Liver (tissue), 3 donors: ENCODE measurements at regions not wholly inside any gene's neighbourhood (a gene's known extent, or its start where the extent isn't known, plus 50 kb on each side); places are given as distances from the start of the nearest gene placed in this dataset.

Source experiments
- CTCF ChIP-seq: fragments of 150-350 bp; IDR thresholded peaks from 2 replicates; pipeline ENCODE4 v1.5.1; 2017; ENCODE audit warnings: improper control_type of control experiment, low read depth, low read length; ENCODE audit not compliant: missing input control
- GABPA ChIP-seq, 2 donors: IDR thresholded peaks in 1 of 2; conservative IDR thresholded peaks in 1 of 2; 2 replicates each; pipeline ENCODE4 v1.6.1; 2016; ENCODE audit warnings: antibody characterized with exemption in 2 of 2, mild to moderate bottlenecking in 1 of 2, moderate library complexity in 1 of 2
- SP1 ChIP-seq: IDR thresholded peaks from 2 replicates; pipeline ENCODE4 v1.6.1; 2018; ENCODE audit warnings: antibody characterized with exemption, mild to moderate bottlenecking
- YY1 ChIP-seq: IDR thresholded peaks from 2 replicates; pipeline ENCODE4 v1.6.1; 2016; ENCODE audit warnings: antibody characterized with exemption, mild to moderate bottlenecking
- donor health status: healthy.
- donor health status: healthy.

DNA sequence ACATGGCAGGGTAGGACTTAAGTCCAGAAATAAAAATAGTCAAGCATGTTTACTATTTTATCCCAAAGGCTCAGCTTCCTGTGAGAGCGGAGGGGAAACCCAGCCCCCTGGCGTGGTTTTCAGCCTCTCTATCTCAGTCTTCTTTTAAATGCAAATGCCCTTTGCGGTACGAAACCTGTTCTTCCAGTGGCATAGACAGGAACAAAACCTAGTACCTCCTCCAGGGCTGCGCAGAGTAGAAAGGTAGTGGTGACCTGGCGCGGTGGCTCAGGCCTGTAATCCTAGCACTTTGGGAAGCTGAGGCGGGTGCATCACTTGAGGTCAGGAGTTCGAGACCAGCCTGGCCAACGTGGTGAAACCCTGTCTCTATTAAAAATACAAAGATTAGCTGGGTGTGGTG, 181.3 kb upstream of the FOXK1 start:
- TF ChIP-seq CTCF, result no peak
- TF ChIP-seq GABPA (IDR thresholded peaks at IDR 0.05 in 1 of 2, conservative IDR thresholded peaks at IDR 0.05 in 1 of 2), result no peak
- no peak for TF ChIP-seq YY1
- no peak for TF ChIP-seq SP1
